ENCODE measurements at regions not wholly inside any gene's neighbourhood (a gene's known extent, or its start where the extent isn't known, plus 50 kb on each side); places are given as distances from the start of the nearest gene placed in this dataset.

DNA sequence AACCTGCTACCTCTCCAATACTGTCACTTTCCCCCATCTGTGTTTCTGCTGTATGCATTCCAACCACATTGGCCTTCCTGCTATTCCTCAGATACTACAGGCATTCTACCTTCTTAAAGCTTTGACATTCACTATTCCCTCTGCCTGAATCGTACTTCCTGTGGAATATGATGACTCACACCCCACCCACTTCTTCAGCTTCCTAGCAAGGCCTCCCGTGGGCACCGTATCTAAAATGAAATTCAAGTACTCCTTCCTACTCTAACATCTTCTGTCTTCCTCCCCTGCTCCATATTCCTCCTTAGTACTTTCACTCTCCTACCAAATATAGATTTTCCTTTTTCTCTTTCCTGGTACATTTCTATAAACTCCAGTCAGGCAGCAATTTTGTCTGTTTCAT lies 710.4 kb downstream of the RNF144A start:
- TF ChIP-seq, protein P1, sequence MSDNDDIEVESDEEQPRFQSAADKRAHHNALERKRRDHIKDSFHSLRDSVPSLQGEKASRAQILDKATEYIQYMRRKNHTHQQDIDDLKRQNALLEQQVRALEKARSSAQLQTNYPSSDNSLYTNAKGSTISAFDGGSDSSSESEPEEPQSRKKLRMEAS (IDR thresholded peaks at IDR 0.05): no peak
- TF ChIP-seq EP300 (IDR thresholded peaks at IDR 0.05; ENCODE audit: borderline replicate concordance): no peak
- TF ChIP-seq TAF1 (IDR thresholded peaks at IDR 0.05; ENCODE audit: low read depth): no peak
- no peak for TF ChIP-seq ZBTB7A (IDR thresholded peaks at IDR 0.05; ENCODE audit: low read depth)
